GM12878 (cell line): ENCODE measurements at regions not wholly inside any gene's neighbourhood (a gene's known extent, or its start where the extent isn't known, plus 50 kb on each side); places are given as distances from the start of the nearest gene placed in this dataset.

Experiments
- KDM1A ChIP-seq: fragments of 200-600 bp; sonication (generic); IDR thresholded peaks from 2 replicates; pipeline ENCODE4 v1.6.1; 2016; ENCODE audit warnings: borderline replicate concordance
- RFX5 ChIP-seq: IDR thresholded peaks from 2 replicates; pipeline ENCODE4 v1.6.1; 2011; ENCODE audit warnings: low read depth, low read length, improper control_type of control experiment
- TF ChIP-seq, protein P1 (sequence below), 3 experiments: IDR thresholded peaks in 2 of 3; conservative IDR thresholded peaks in 1 of 3; 2 replicates each; pipeline ENCODE4 v1.5.1; 2011; ENCODE audit warnings: low read depth in 3 of 3, low read length in 3 of 3, mild to moderate bottlenecking in 3 of 3, control low read depth in 2 of 3, moderate library complexity in 2 of 3, inconsistent platforms in 1 of 3, mixed read lengths in 1 of 3; ENCODE audit not compliant: control insufficient read depth in 2 of 3, insufficient read depth in 1 of 3; ENCODE audit errors: extremely low read depth in 1 of 3
- TF ChIP-seq, protein P2 (sequence below): IDR thresholded peaks from 2 replicates; pipeline ENCODE4 v1.6.1; 2012; ENCODE audit warnings: low read length, inconsistent platforms

DNA sequence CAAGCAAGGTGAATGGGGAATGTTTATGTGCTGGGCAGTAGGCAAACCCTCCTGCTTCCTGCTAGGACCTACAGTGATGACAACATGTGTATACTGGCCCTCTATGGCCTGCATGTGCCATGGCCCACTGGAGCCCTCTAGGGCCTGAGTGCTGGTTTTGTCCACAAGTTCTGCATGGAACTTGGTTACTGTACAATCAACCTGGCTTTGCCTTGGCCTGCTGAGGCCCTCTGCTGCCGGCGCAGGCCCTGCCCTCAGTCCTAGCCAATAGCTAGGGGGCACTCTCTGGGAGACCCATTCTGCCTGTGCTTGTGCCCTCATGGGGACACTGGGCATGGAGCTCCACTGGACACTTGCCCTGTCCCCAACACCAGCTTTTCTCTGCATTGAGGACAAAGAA lies 138.6 kb upstream of the NGF start:
- TF ChIP-seq, protein P1, sequence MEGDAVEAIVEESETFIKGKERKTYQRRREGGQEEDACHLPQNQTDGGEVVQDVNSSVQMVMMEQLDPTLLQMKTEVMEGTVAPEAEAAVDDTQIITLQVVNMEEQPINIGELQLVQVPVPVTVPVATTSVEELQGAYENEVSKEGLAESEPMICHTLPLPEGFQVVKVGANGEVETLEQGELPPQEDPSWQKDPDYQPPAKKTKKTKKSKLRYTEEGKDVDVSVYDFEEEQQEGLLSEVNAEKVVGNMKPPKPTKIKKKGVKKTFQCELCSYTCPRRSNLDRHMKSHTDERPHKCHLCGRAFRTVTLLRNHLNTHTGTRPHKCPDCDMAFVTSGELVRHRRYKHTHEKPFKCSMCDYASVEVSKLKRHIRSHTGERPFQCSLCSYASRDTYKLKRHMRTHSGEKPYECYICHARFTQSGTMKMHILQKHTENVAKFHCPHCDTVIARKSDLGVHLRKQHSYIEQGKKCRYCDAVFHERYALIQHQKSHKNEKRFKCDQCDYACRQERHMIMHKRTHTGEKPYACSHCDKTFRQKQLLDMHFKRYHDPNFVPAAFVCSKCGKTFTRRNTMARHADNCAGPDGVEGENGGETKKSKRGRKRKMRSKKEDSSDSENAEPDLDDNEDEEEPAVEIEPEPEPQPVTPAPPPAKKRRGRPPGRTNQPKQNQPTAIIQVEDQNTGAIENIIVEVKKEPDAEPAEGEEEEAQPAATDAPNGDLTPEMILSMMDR (IDR thresholded peaks at IDR 0.05 in 2 of 3, conservative IDR thresholded peaks at IDR 0.05 in 1 of 3; ENCODE audit: control insufficient read depth in 2 of 3, extremely low read depth in 1 of 3, insufficient read depth in 1 of 3, low read depth in 3 of 3, low read length in 3 of 3) = no peak
- TF ChIP-seq, protein P2, sequence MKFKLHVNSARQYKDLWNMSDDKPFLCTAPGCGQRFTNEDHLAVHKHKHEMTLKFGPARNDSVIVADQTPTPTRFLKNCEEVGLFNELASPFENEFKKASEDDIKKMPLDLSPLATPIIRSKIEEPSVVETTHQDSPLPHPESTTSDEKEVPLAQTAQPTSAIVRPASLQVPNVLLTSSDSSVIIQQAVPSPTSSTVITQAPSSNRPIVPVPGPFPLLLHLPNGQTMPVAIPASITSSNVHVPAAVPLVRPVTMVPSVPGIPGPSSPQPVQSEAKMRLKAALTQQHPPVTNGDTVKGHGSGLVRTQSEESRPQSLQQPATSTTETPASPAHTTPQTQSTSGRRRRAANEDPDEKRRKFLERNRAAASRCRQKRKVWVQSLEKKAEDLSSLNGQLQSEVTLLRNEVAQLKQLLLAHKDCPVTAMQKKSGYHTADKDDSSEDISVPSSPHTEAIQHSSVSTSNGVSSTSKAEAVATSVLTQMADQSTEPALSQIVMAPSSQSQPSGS = no peak
- TF ChIP-seq KDM1A = no peak
- TF ChIP-seq RFX5 = no peak
